ENCODE measurements at regions not wholly inside any gene's neighbourhood (a gene's known extent, or its start where the extent isn't known, plus 50 kb on each side); places are given as distances from the start of the nearest gene placed in this dataset.

DNA sequence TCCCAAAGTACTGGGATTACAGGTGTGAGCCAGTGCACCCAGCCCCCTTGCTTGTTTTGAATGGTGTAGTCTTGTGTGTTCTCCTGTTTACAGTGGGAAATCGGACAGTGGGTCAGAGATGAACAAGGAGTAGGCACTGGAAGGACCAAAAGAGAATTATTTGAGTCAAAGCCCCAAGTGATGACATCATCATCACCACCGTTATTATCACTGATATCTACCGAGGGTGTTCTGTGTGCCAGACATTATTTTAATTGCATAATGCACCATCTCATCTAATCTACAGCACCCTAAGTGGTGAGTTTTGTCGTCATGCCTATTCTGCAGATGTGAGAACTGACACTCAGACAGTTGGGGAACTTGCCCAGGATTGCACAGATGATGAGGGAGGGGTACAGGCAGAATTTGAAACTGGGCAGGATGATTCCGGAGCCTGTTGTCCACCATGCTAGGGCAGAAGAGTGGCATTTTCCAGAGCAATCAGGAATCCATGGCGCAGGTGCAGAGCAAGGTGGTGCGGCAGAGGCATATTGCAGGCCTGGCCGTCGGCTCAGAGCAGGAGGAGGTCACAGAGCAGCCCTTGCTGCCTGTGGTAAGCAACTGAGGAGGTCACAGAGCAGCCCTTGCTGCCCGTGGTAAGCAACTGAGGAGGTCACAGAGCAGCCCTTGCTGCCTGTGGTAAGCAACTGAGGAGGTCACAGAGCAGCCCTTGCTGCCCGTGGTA lies 137.0 kb upstream of the HDAC4 start:
- no peak for DNase-seq (ENCODE audit: low read depth in 2 of 2)

DNA sequence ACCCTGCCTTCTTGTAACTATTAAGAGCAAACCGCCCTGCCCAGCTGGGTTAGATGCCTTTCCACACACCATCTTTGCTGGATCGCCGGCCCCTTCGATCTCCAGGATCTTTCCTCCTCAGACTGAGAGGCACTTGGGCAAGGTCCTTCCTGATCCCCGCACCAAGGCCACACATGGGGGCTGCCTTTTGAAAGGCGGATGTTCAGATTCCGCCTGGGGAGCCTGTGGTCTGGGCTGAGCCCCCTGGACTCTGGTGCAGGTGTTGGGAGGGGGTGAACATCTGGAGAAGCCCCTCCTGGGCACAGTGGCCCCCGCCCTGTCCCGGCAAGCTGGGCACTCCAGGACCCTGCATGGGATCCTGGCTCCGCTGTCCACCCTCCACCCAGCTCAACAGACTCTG lies 135.4 kb upstream of the HDAC4 start:
- no peaks in the 10 kb centered on the region for H3K27me3 ChIP-seq (ENCODE audit: control insufficient read depth, insufficient read depth, low read length)
- no peak for DNase-seq (ENCODE audit: low read depth in 2 of 2)
- H3K79me2 ChIP-seq (ENCODE audit: control insufficient read depth, insufficient read depth, low read length): no peaks in the 10 kb centered on the region
- no peak overlapping the region for H3K9ac ChIP-seq (ENCODE audit: insufficient read depth, low read length)
- no peaks in the 10 kb centered on the region for H3K9me3 ChIP-seq (ENCODE audit: control insufficient read depth, insufficient read depth, low read depth, low read length)
- H2AFZ ChIP-seq (ENCODE audit: low read length): no peak overlapping the region
- no peak overlapping the region for H3K4me3 ChIP-seq (replicated peaks in 1 of 4; ENCODE audit: control extremely low read depth in 1 of 4, insufficient read depth in 1 of 4, low read depth in 3 of 4, low read length in 4 of 4)
- no peak for TF ChIP-seq CTCF (conservative IDR thresholded peaks at IDR 0.05 in 1 of 2, IDR thresholded peaks at IDR 0.05 in 1 of 2; ENCODE audit: low read depth in 1 of 2, low read length in 2 of 2)
- no peak for TF ChIP-seq EZH2 (IDR thresholded peaks at IDR 0.05; ENCODE audit: low read length, missing control alignments)
- no peaks in the 10 kb centered on the region for H3K36me3 ChIP-seq (ENCODE audit: control insufficient read depth, insufficient read depth, low read length)
- H4K20me1 ChIP-seq (ENCODE audit: control insufficient read depth, extremely low read depth, insufficient read depth, low read length): no peaks in the 10 kb centered on the region
- H3K27ac ChIP-seq (ENCODE audit: insufficient read depth, low read length): no peak overlapping the region
- H3K4me1 ChIP-seq (ENCODE audit: control insufficient read depth, extremely low read depth, insufficient read depth, low read length): no peaks in the 10 kb centered on the region
- H3K4me2 ChIP-seq (ENCODE audit: extremely low read depth, insufficient read depth, low read length): no peak overlapping the region

More for the DNA sequence above, 137.0 kb upstream of the HDAC4 start:
- H4K20me1 ChIP-seq (ENCODE audit: control insufficient read depth, extremely low read depth, insufficient read depth, low read length): no peaks in the 10 kb centered on the region
- H3K4me3 ChIP-seq (replicated peaks in 1 of 4; ENCODE audit: control extremely low read depth in 1 of 4, insufficient read depth in 1 of 4, low read depth in 3 of 4, low read length in 4 of 4): no peak overlapping the region
- TF ChIP-seq CTCF (conservative IDR thresholded peaks at IDR 0.05 in 1 of 2, IDR thresholded peaks at IDR 0.05 in 1 of 2; ENCODE audit: low read depth in 1 of 2, low read length in 2 of 2): no peak
- no peak for TF ChIP-seq EZH2 (IDR thresholded peaks at IDR 0.05; ENCODE audit: low read length, missing control alignments)
- no peak overlapping the region for H3K4me2 ChIP-seq (ENCODE audit: extremely low read depth, insufficient read depth, low read length)
- no peak overlapping the region for H2AFZ ChIP-seq (ENCODE audit: low read length)
- H3K79me2 ChIP-seq (ENCODE audit: control insufficient read depth, insufficient read depth, low read length): no peaks in the 10 kb centered on the region
- no peak overlapping the region for H3K27ac ChIP-seq (ENCODE audit: insufficient read depth, low read length)
- H3K9me3 ChIP-seq (ENCODE audit: control insufficient read depth, insufficient read depth, low read depth, low read length): no peaks in the 10 kb centered on the region
- H3K27me3 ChIP-seq (ENCODE audit: control insufficient read depth, insufficient read depth, low read length): no peaks in the 10 kb centered on the region
- H3K4me1 ChIP-seq (ENCODE audit: control insufficient read depth, extremely low read depth, insufficient read depth, low read length): no peaks in the 10 kb centered on the region
- H3K36me3 ChIP-seq (ENCODE audit: control insufficient read depth, insufficient read depth, low read length): no peaks in the 10 kb centered on the region
- no peak overlapping the region for H3K9ac ChIP-seq (ENCODE audit: insufficient read depth, low read length)

DNA sequence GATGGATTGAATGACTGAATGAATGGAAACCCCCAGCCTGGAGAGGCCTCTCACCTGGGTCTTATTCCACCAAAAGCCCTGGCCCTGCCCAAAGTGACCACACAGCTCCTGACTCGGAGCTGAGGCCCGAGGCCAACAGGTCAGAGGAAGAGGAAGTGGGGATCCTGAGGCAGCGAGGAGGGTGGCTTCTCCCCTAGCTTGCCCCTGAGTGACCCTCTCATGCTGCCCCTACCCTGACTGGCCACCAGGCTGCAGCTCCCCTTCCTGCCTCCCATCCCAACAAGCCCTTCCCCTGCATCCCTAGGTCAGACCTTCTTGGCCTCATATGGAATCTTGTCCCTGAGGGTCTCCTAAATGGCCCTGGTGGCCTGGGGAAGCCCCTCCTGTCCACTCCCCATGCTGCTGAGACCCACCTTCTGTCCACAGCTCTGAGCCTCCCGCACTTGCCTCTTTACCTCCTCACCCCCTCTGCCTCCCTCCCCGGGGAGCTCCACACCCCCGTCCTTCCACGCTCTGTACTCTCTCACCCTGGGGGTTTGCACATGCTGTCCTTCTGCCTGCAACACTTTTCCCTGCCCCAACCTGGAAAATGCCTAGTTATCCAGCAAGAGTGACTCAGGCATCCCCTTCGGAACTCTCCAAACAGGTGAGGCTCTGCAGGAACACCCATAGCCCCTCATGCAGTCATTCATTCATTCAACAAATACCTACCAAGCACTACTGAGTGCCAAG lies 134.8 kb upstream of the HDAC4 start:
- no peak overlapping the region for H3K9ac ChIP-seq (ENCODE audit: insufficient read depth, low read length)
- H2AFZ ChIP-seq (ENCODE audit: low read length): no peak overlapping the region
- H4K20me1 ChIP-seq (ENCODE audit: control insufficient read depth, extremely low read depth, insufficient read depth, low read length): no peaks in the 10 kb centered on the region
- no peak overlapping the region for H3K4me2 ChIP-seq (ENCODE audit: extremely low read depth, insufficient read depth, low read length)
- TF ChIP-seq EZH2 (IDR thresholded peaks at IDR 0.05; ENCODE audit: low read length, missing control alignments) (no peak), CTCF (conservative IDR thresholded peaks at IDR 0.05 in 1 of 2, IDR thresholded peaks at IDR 0.05 in 1 of 2; ENCODE audit: low read depth in 1 of 2, low read length in 2 of 2) (no peak)
- no peaks in the 10 kb centered on the region for H3K79me2 ChIP-seq (ENCODE audit: control insufficient read depth, insufficient read depth, low read length)
- H3K27ac ChIP-seq (ENCODE audit: insufficient read depth, low read length): no peak overlapping the region
- no peak for DNase-seq (ENCODE audit: low read depth in 2 of 2)
- H3K27me3 ChIP-seq (ENCODE audit: control insufficient read depth, insufficient read depth, low read length): no peaks in the 10 kb centered on the region
- H3K4me1 ChIP-seq (ENCODE audit: control insufficient read depth, extremely low read depth, insufficient read depth, low read length): no peaks in the 10 kb centered on the region
- H3K4me3 ChIP-seq (replicated peaks in 1 of 4; ENCODE audit: control extremely low read depth in 1 of 4, insufficient read depth in 1 of 4, low read depth in 3 of 4, low read length in 4 of 4): no peak overlapping the region
- H3K36me3 ChIP-seq (ENCODE audit: control insufficient read depth, insufficient read depth, low read length): no peaks in the 10 kb centered on the region
- no peaks in the 10 kb centered on the region for H3K9me3 ChIP-seq (ENCODE audit: control insufficient read depth, insufficient read depth, low read depth, low read length)
